ENCODE measurements at regions not wholly inside any gene's neighbourhood (a gene's known extent, or its start where the extent isn't known, plus 50 kb on each side); places are given as distances from the start of the nearest gene placed in this dataset.

DNA sequence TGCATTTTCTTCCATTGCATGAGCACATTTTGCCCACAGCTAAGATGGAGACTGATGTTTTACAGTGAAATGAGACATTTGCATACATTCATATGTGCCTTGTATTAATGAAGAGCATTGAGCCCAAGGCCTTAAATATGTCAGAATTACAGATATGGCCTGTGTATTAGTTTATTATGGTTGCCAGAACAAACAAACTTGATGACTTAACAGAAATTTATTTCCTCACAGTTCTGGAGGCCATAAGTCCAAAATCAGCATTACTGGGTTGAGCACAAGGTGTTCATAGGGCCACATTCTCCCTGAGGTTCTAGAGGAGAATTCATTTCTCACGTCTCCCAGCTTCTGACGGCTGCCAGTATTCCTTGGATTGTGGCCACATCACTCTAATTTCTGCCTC, 302.6 kb upstream of the TGFBR2 start:
- H3K27me3 ChIP-seq (ENCODE audit: control insufficient read depth, extremely low read depth, insufficient read depth, low read length): no peaks in the 10 kb centered on the region
- TF ChIP-seq EZH2 (IDR thresholded peaks at IDR 0.05; ENCODE audit: low read length): no peak
- TF ChIP-seq, protein P1, sequence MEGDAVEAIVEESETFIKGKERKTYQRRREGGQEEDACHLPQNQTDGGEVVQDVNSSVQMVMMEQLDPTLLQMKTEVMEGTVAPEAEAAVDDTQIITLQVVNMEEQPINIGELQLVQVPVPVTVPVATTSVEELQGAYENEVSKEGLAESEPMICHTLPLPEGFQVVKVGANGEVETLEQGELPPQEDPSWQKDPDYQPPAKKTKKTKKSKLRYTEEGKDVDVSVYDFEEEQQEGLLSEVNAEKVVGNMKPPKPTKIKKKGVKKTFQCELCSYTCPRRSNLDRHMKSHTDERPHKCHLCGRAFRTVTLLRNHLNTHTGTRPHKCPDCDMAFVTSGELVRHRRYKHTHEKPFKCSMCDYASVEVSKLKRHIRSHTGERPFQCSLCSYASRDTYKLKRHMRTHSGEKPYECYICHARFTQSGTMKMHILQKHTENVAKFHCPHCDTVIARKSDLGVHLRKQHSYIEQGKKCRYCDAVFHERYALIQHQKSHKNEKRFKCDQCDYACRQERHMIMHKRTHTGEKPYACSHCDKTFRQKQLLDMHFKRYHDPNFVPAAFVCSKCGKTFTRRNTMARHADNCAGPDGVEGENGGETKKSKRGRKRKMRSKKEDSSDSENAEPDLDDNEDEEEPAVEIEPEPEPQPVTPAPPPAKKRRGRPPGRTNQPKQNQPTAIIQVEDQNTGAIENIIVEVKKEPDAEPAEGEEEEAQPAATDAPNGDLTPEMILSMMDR (optimal IDR thresholded peaks at IDR 0.05 in 1 of 3, IDR thresholded peaks at IDR 0.05 in 1 of 3, conservative IDR thresholded peaks at IDR 0.05 in 1 of 3; ENCODE audit: extremely low read depth in 1 of 3, insufficient read depth in 2 of 3, low read length in 3 of 3): no peak
- H4K20me1 ChIP-seq (ENCODE audit: control insufficient read depth, extremely low read depth, insufficient read depth, low read length): no peaks in the 10 kb centered on the region
- H3K4me3 ChIP-seq (ENCODE audit: control insufficient read depth in 2 of 3, extremely low read depth in 1 of 3, insufficient read depth in 2 of 3, low read depth in 1 of 3, low read length in 3 of 3): no peak overlapping the region
- no peaks in the 10 kb centered on the region for H3K4me1 ChIP-seq (ENCODE audit: control insufficient read depth, extremely low read depth, insufficient read depth, low read length)
- H3K9me3 ChIP-seq (ENCODE audit: control insufficient read depth, low read depth, low read length): peaks cover 3% of the 10 kb centered on the region
- no peak overlapping the region for H3K27ac ChIP-seq (ENCODE audit: control insufficient read depth, insufficient read depth, low read length)
- no peak overlapping the region for H3K9ac ChIP-seq (ENCODE audit: control insufficient read depth, extremely low read depth, insufficient read depth, low read length)
- dilution Hi-C loops (cut with MboI; ENCODE audit: extremely low pct_ligation_motif_present, low sequenced_read_pairs): no loop called here
- H2AFZ ChIP-seq (ENCODE audit: control insufficient read depth, low read length): no peak overlapping the region
- no peak overlapping the region for H3K4me2 ChIP-seq (ENCODE audit: control insufficient read depth, extremely low read depth, insufficient read depth, low read depth, low read length)
- no peak for FAIRE-seq
- no peaks in the 10 kb centered on the region for H3K36me3 ChIP-seq (ENCODE audit: control insufficient read depth in 2 of 2, extremely low read depth in 1 of 2, insufficient read depth in 2 of 2, low read length in 2 of 2)
- H3K9me1 ChIP-seq (ENCODE audit: control insufficient read depth, extremely low read depth, insufficient read depth, low read length): no peaks in the 10 kb centered on the region
- no peak for DNase-seq (ENCODE audit: low read depth, low spot score)
- no peaks in the 10 kb centered on the region for H3K79me2 ChIP-seq (ENCODE audit: control insufficient read depth, insufficient read depth, low read length)

GRCh38 chr3:30305021-30305420, 301.4 kb upstream of the TGFBR2 start:
- DNase-seq (ENCODE audit: low read depth, low spot score): no peak

More at GRCh38 chr3:30305021-30305420, 301.4 kb upstream of the TGFBR2 start:
- no peak overlapping the region for H3K4me3 ChIP-seq (ENCODE audit: control insufficient read depth in 2 of 3, extremely low read depth in 1 of 3, insufficient read depth in 2 of 3, low read depth in 1 of 3, low read length in 3 of 3)
- H3K9me3 ChIP-seq (ENCODE audit: control insufficient read depth, low read depth, low read length): peaks cover 3% of the 10 kb centered on the region
- dilution Hi-C loops (cut with MboI; ENCODE audit: extremely low pct_ligation_motif_present, low sequenced_read_pairs): no loop called here
- no peak overlapping the region for H3K27ac ChIP-seq (ENCODE audit: control insufficient read depth, insufficient read depth, low read length)
- no peak for FAIRE-seq
- H3K27me3 ChIP-seq (ENCODE audit: control insufficient read depth, extremely low read depth, insufficient read depth, low read length): no peaks in the 10 kb centered on the region
- no peaks in the 10 kb centered on the region for H3K9me1 ChIP-seq (ENCODE audit: control insufficient read depth, extremely low read depth, insufficient read depth, low read length)
- no peak overlapping the region for H3K4me2 ChIP-seq (ENCODE audit: control insufficient read depth, extremely low read depth, insufficient read depth, low read depth, low read length)
- no peaks in the 10 kb centered on the region for H3K79me2 ChIP-seq (ENCODE audit: control insufficient read depth, insufficient read depth, low read length)
- no peak overlapping the region for H2AFZ ChIP-seq (ENCODE audit: control insufficient read depth, low read length)
- no peaks in the 10 kb centered on the region for H4K20me1 ChIP-seq (ENCODE audit: control insufficient read depth, extremely low read depth, insufficient read depth, low read length)
- no peaks in the 10 kb centered on the region for H3K36me3 ChIP-seq (ENCODE audit: control insufficient read depth in 2 of 2, extremely low read depth in 1 of 2, insufficient read depth in 2 of 2, low read length in 2 of 2)
- H3K9ac ChIP-seq (ENCODE audit: control insufficient read depth, extremely low read depth, insufficient read depth, low read length): no peak overlapping the region
- no peaks in the 10 kb centered on the region for H3K4me1 ChIP-seq (ENCODE audit: control insufficient read depth, extremely low read depth, insufficient read depth, low read length)
- no peak for TF ChIP-seq EZH2 (IDR thresholded peaks at IDR 0.05; ENCODE audit: low read length)
- TF ChIP-seq, protein P1 (optimal IDR thresholded peaks at IDR 0.05 in 1 of 3, IDR thresholded peaks at IDR 0.05 in 1 of 3, conservative IDR thresholded peaks at IDR 0.05 in 1 of 3; ENCODE audit: extremely low read depth in 1 of 3, insufficient read depth in 2 of 3, low read length in 3 of 3): no peak
